WTC11 (cell line): ENCODE measurements at regions not wholly inside any gene's neighbourhood (a gene's known extent, or its start where the extent isn't known, plus 50 kb on each side); places are given as distances from the start of the nearest gene placed in this dataset.

Source experiments
- ATAC-seq: fragments of 200-7000 bp; cut with Tn5 transposase; 2 replicates; pipeline ENCODE4 v1.10.0; 2021; ENCODE audit warnings: mild to moderate bottlenecking, moderate library complexity
- CTCF ChIA-PET: fragments of 300-600 bp; sonication (Branson Sonifier 250); formaldehyde crosslinking; loops from one replicate; lab custom pipeline; 2021; ENCODE audit warnings: antibody characterized with exemption; lab: Charles Lee
- POLR2A ChIA-PET: fragments of 350-600 bp; sonication (Branson Sonifier 250); formaldehyde crosslinking; loops from one replicate; lab custom pipeline; 2021; ENCODE audit warnings: antibody characterized with exemption; lab: Charles Lee
- DNase-seq: peaks from one replicate; pipeline ENCODE4 v3.0.0; 2021; ENCODE audit warnings: low spot score
- H3K27ac Mint-ChIP-seq: 2 replicates; pipeline ENCODE4 v1.8.0; 2021; ENCODE audit warnings: mixed read lengths
- H3K27me3 Mint-ChIP-seq: 2 replicates; pipeline ENCODE4 v1.8.0; 2021; ENCODE audit warnings: low read depth, mild to moderate bottlenecking, moderate library complexity, mixed read lengths
- H3K36me3 Mint-ChIP-seq: 2 replicates; pipeline ENCODE4 v1.8.0; 2021; ENCODE audit warnings: mixed read lengths
- H3K4me1 Mint-ChIP-seq: 2 replicates; pipeline ENCODE4 v1.8.0; 2022; ENCODE audit warnings: mixed read lengths
- H3K4me3 Mint-ChIP-seq: 2 replicates; pipeline ENCODE4 v1.8.0; 2021; ENCODE audit warnings: mild to moderate bottlenecking, moderate library complexity, mixed read lengths
- H3K9me3 Mint-ChIP-seq: 2 replicates; pipeline ENCODE4 v1.8.0; 2021; ENCODE audit warnings: mixed read lengths
- CREB1 ChIP-seq: sonication (generic); formaldehyde crosslinking; IDR thresholded peaks from 2 replicates; pipeline ENCODE4 v1.8.0; 2023; ENCODE audit warnings: mild to moderate bottlenecking, missing genetic modification reagents
- CTCF ChIP-seq: fragments of 200-600 bp; IDR thresholded peaks from 2 replicates; pipeline ENCODE4 v1.8.0; 2022; ENCODE audit warnings: antibody characterized with exemption
- E2F5 ChIP-seq: sonication (generic); formaldehyde crosslinking; IDR thresholded peaks from 2 replicates; pipeline ENCODE4 v1.8.1; 2022; ENCODE audit warnings: mild to moderate bottlenecking, moderate library complexity, missing genetic modification reagents
- FOXP1 ChIP-seq: sonication (generic); formaldehyde crosslinking; IDR thresholded peaks from 2 replicates; pipeline ENCODE4 v1.8.0; 2022; ENCODE audit warnings: missing genetic modification reagents, mild to moderate bottlenecking, moderate library complexity, borderline replicate concordance
- HMGXB4 ChIP-seq: sonication (generic); formaldehyde crosslinking; IDR thresholded peaks from 2 replicates; pipeline ENCODE4 v1.8.1; 2023; ENCODE audit warnings: mild to moderate bottlenecking, moderate library complexity, missing genetic modification reagents
- IRF2 ChIP-seq: sonication (generic); formaldehyde crosslinking; IDR thresholded peaks from 2 replicates; pipeline ENCODE4 v1.8.0; 2022; ENCODE audit warnings: low read depth, missing genetic modification reagents, borderline replicate concordance
- MAX ChIP-seq: sonication (generic); formaldehyde crosslinking; IDR thresholded peaks from 2 replicates; pipeline ENCODE4 v1.8.0; 2022; ENCODE audit warnings: mild to moderate bottlenecking, missing genetic modification reagents
- MLX ChIP-seq: sonication (generic); formaldehyde crosslinking; IDR thresholded peaks from 2 replicates; pipeline ENCODE4 v1.8.1; 2023; ENCODE audit warnings: mild to moderate bottlenecking, missing genetic modification reagents, moderate library complexity
- NFYB ChIP-seq: sonication (generic); formaldehyde crosslinking; conservative IDR thresholded peaks from 2 replicates; pipeline ENCODE4 v1.8.0; 2022; ENCODE audit warnings: low read depth, missing genetic modification reagents
- OVOL2 ChIP-seq: fragments of 250-450 bp; sonication (Bioruptor Pico); IDR thresholded peaks from 2 replicates; pipeline ENCODE4 v1.9.0; 2021; ENCODE audit warnings: mild to moderate bottlenecking, borderline replicate concordance
- PREB ChIP-seq: sonication (generic); formaldehyde crosslinking; IDR thresholded peaks from 2 replicates; pipeline ENCODE4 v1.8.1; 2022; ENCODE audit warnings: mild to moderate bottlenecking, missing genetic modification reagents, moderate library complexity, borderline replicate concordance
- PRRX2 ChIP-seq: fragments of 250-450 bp; sonication (Bioruptor Pico); IDR thresholded peaks from 2 replicates; pipeline ENCODE4 v1.8.0; 2021; ENCODE audit warnings: mild to moderate bottlenecking
- RELA ChIP-seq: sonication (generic); formaldehyde crosslinking; IDR thresholded peaks from 2 replicates; pipeline ENCODE4 v1.8.1; 2022; ENCODE audit warnings: missing genetic modification reagents, mild to moderate bottlenecking, borderline replicate concordance
- ZBTB21 ChIP-seq: sonication (generic); formaldehyde crosslinking; IDR thresholded peaks from 2 replicates; pipeline ENCODE4 v1.8.1; 2023; ENCODE audit warnings: mild to moderate bottlenecking, missing genetic modification reagents, borderline replicate concordance
- ZBTB43 ChIP-seq: sonication (generic); formaldehyde crosslinking; IDR thresholded peaks from 2 replicates; pipeline ENCODE4 v1.8.1; 2023; ENCODE audit warnings: mild to moderate bottlenecking, missing genetic modification reagents
- ZNF416 ChIP-seq: fragments of 250-450 bp; sonication (Bioruptor Pico); IDR thresholded peaks from 2 replicates; pipeline ENCODE4 v1.9.0; 2021; ENCODE audit warnings: mild to moderate bottlenecking, inconsistent platforms
- ZNF425 ChIP-seq: fragments of 250-450 bp; sonication (Bioruptor Pico); conservative IDR thresholded peaks from 2 replicates; pipeline ENCODE4 v1.9.0; 2021; ENCODE audit warnings: mild to moderate bottlenecking
- ZNF532 ChIP-seq: fragments of 250-450 bp; sonication (Bioruptor Pico); IDR thresholded peaks from 2 replicates; pipeline ENCODE4 v1.9.0; 2021; ENCODE audit warnings: mild to moderate bottlenecking, borderline replicate concordance

- CTCF ChIA-PET: interaction anchor here (1.7 kb wide), 1 partner anchor 30 kb away, joined by 4 read pairs; no protein-coding TSS in a partner anchor
- no peaks in the 10 kb centered on the region for H3K27me3 Mint-ChIP-seq
- ATAC-seq: peak; percentile 62
- H3K4me3 Mint-ChIP-seq: no peak overlapping the region
- no peaks in the 10 kb centered on the region for H3K36me3 Mint-ChIP-seq
- DNase-seq: no peak
- no peak overlapping the region for H3K27ac Mint-ChIP-seq
- no peak for TF ChIP-seq OVOL2
- TF ChIP-seq ZNF425 (CRISPR knock-in tag): no peak
- TF ChIP-seq CREB1 (CRISPR knock-in tag): no peak
- TF ChIP-seq FOXP1: no peak
- no peak for TF ChIP-seq E2F5
- TF ChIP-seq IRF2 (CRISPR knock-in tag): no peak
- TF ChIP-seq PREB (CRISPR knock-in tag): no peak
- no peak for TF ChIP-seq PRRX2 (CRISPR knock-in tag)
- no peak for TF ChIP-seq RELA
- no peak for TF ChIP-seq CTCF
- no peak for TF ChIP-seq NFYB
- TF ChIP-seq MLX (CRISPR knock-in tag): no peak
- TF ChIP-seq ZBTB43 (CRISPR knock-in tag): no peak
- no peak for TF ChIP-seq MAX (CRISPR knock-in tag)
- TF ChIP-seq, all 79 proteins: peak for 0
- Mint-ChIP-seq H3K9me3 (no peaks in the 10 kb centered on the region), H3K4me1 (peaks cover 34% of the 10 kb centered on the region)
- POLR2A ChIA-PET: no interaction called here
Measured at GRCh38 chr14:55762595-55763232, 182.7 kb downstream of the KTN1 start.

- ChIA-PET POLR2A (no interaction called here), CTCF (no interaction called here)
- H3K27ac Mint-ChIP-seq: no peak overlapping the region
- H3K4me1 Mint-ChIP-seq: peaks cover 16% of the 10 kb centered on the region
- H3K9me3 Mint-ChIP-seq: peaks cover 7% of the 10 kb centered on the region
- ATAC-seq: no peak
- no peak overlapping the region for H3K4me3 Mint-ChIP-seq
- no peaks in the 10 kb centered on the region for H3K36me3 Mint-ChIP-seq
- no peak for DNase-seq
- H3K27me3 Mint-ChIP-seq: no peaks in the 10 kb centered on the region
- TF ChIP-seq ZNF416 (CRISPR knock-in tag): no peak
- no peak for TF ChIP-seq HMGXB4 (CRISPR knock-in tag)
- TF ChIP-seq ZBTB21 (CRISPR knock-in tag): no peak
- no peak for TF ChIP-seq MAX (CRISPR knock-in tag)
- TF ChIP-seq ZNF532 (CRISPR knock-in tag): no peak
- no peak for TF ChIP-seq OVOL2
Measured at GRCh38 chr14:55764784-55765183, 184.8 kb downstream of the KTN1 start.
